Esophagus squamous epithelium (tissue), 5 donors: ENCODE measurements at regions not wholly inside any gene's neighbourhood (a gene's known extent, or its start where the extent isn't known, plus 50 kb on each side); places are given as distances from the start of the nearest gene placed in this dataset.

ENCODE experiments used
- DNase-seq: peaks from one replicate; lab custom pipeline; 2025; lab: John Stamatoyannopoulos, UW
- H3K27ac ChIP-seq, 4 donors: fragments of 200-600 bp; sonication (generic); one replicate each; pipeline ENCODE4 v1.5.1; 2016 to 2019; ENCODE audit warnings: mild to moderate bottlenecking in 1 of 4
- H3K27me3 ChIP-seq, 4 donors: fragments of 200-600 bp; sonication (generic); 1 replicate in 3 of 4; 2 replicates in 1 of 4; pipeline versions ENCODE4 v1.5.1 to v1.6.0; 2017 to 2021; ENCODE audit warnings: antibody characterized with exemption in 1 of 4
- H3K36me3 ChIP-seq, 3 donors: fragments of 200-600 bp; sonication (generic); one replicate each; pipeline ENCODE4 v1.5.1; 2016 to 2019
- H3K4me1 ChIP-seq, 3 donors: fragments of 200-600 bp; sonication (generic); one replicate each; pipeline ENCODE4 v1.5.1; 2017 to 2019
- H3K4me3 ChIP-seq, 4 donors: fragments of 200-600 bp; sonication (generic); 1 replicate in 3 of 4; 2 replicates in 1 of 4; pipeline ENCODE4 v1.5.1; 2016 to 2019; ENCODE audit warnings: mild to moderate bottlenecking in 2 of 4, moderate library complexity in 1 of 4
- H3K9me3 ChIP-seq, 3 donors: fragments of 200-600 bp; sonication (generic); one replicate each; pipeline ENCODE4 v1.5.1; 2016 to 2019
- POLR2A ChIP-seq, 4 donors: fragments of 450-650 bp; IDR thresholded peaks; one replicate each; pipeline ENCODE4 v1.6.1; 2017; ENCODE audit warnings: antibody characterized with exemption in 4 of 4, mild to moderate bottlenecking in 4 of 4, moderate library complexity in 3 of 4
- WGBS, 2 donors: methylation state at CpG; one replicate each; pipeline ENCODE4 v1.1.5; 2018; 5-methylcytosine and 5-hydroxymethylcytosine counted together
- intact Hi-C: fragments of 100-400 bp; cut with DNase I; formaldehyde crosslinking; loops from one replicate; pipeline ENCODE4 v1.15.0; 2022
- TF ChIP-seq, protein P1 (sequence below), 6 experiments: fragments of 450-650 bp in 4 of 6; fragments of 200-600 bp in 2 of 6; sonication (generic) in 2 of 6; IDR thresholded peaks; one replicate each; pipeline ENCODE4 v1.5.1; 2016 to 2019; ENCODE audit warnings: antibody characterized with exemption in 6 of 6, mild to moderate bottlenecking in 4 of 6, moderate library complexity in 4 of 6
- donor health status: DM: yes; HTN: yes; CAD: no.

GRCh38 chr20:60964911-60965310, 287.1 kb upstream of the CDH4 start:
- no peak for DNase-seq
- 71 to 90% methylated on average over 2 to 4 of the region's 4 CpGs for WGBS, 2 donors

DNA sequence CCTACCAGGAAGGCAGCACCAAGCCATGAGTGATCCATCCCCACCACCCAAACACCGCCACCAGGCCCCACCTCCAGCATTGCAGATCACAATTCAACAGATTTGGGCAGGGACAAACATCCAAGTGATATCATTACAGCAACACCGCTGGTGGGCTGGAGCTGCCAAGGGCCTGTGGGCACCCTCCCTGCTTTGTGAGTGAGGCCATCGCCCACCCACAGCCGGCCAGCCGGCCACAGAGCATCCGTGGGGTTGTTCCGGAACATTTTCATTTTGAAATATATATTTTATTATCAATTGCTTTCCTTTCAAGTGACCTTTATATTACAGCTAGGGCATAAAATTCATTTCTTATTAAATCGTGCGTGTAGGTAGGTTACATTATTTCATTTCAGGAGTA, 286.0 kb upstream of the CDH4 start:
- Histone ChIP-seq H3K27me3 (no peaks in the 10 kb centered on the region), H3K9me3 (no peaks in the 10 kb centered on the region), H3K4me3 (no peak overlapping the region), H3K36me3 (no peaks in the 10 kb centered on the region), H3K27ac (no peak overlapping the region), H3K4me1 (no peaks in the 10 kb centered on the region)
- whole genome bisulfite sequencing, 2 donors, result 71 to 81% methylated on average over 9 of the region's 9 CpGs
- intact Hi-C loops, result no loop called here
- no peak for TF ChIP-seq POLR2A (IDR thresholded peaks at IDR 0.05)
- TF ChIP-seq, protein P1, sequence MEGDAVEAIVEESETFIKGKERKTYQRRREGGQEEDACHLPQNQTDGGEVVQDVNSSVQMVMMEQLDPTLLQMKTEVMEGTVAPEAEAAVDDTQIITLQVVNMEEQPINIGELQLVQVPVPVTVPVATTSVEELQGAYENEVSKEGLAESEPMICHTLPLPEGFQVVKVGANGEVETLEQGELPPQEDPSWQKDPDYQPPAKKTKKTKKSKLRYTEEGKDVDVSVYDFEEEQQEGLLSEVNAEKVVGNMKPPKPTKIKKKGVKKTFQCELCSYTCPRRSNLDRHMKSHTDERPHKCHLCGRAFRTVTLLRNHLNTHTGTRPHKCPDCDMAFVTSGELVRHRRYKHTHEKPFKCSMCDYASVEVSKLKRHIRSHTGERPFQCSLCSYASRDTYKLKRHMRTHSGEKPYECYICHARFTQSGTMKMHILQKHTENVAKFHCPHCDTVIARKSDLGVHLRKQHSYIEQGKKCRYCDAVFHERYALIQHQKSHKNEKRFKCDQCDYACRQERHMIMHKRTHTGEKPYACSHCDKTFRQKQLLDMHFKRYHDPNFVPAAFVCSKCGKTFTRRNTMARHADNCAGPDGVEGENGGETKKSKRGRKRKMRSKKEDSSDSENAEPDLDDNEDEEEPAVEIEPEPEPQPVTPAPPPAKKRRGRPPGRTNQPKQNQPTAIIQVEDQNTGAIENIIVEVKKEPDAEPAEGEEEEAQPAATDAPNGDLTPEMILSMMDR (IDR thresholded peaks at IDR 0.05), result no peak
- DNase-seq, result no peak

More at GRCh38 chr20:60964911-60965310, 287.1 kb upstream of the CDH4 start:
- H3K4me1 ChIP-seq, result no peaks in the 10 kb centered on the region
- H3K4me3 ChIP-seq, result no peak overlapping the region
- no peaks in the 10 kb centered on the region for H3K36me3 ChIP-seq
- no peaks in the 10 kb centered on the region for H3K9me3 ChIP-seq
- TF ChIP-seq, protein P1 (IDR thresholded peaks at IDR 0.05), result no peak
- no peak for TF ChIP-seq POLR2A (IDR thresholded peaks at IDR 0.05)
- H3K27ac ChIP-seq, result no peak overlapping the region
- intact Hi-C loops, result no loop called here
- no peaks in the 10 kb centered on the region for H3K27me3 ChIP-seq

DNA sequence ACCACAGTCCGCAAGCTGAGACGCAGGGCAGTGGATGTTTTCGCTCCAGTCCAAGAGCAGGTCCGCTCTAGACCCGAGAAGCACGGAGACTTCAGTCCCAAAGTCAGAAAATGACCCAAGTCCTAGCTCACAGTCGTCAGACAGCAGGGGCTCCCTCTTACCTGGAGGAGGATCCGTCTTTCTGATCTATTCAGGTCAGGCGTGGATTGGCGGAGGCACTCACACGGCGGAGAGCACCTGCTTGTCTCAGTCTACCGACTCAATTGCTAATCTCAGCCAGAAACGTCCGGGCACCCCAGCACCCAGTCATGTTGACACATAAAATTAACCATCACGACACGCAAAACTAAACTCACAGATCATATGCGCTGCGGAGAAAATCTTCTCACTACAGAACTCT, 285.3 kb upstream of the CDH4 start:
- H3K4me3 ChIP-seq, result no peak overlapping the region
- H3K9me3 ChIP-seq, result no peaks in the 10 kb centered on the region
- no peak overlapping the region for H3K27ac ChIP-seq
- H3K27me3 ChIP-seq, result no peaks in the 10 kb centered on the region
- no peak for TF ChIP-seq POLR2A (IDR thresholded peaks at IDR 0.05)
- TF ChIP-seq, protein P1 (IDR thresholded peaks at IDR 0.05), result no peak
- intact Hi-C loops, result no loop called here
- H3K36me3 ChIP-seq, result no peaks in the 10 kb centered on the region
- WGBS, 2 donors, result 86 to 87% methylated on average over 17 to 18 of the region's 19 CpGs
- no peak for DNase-seq
- no peaks in the 10 kb centered on the region for H3K4me1 ChIP-seq

DNA sequence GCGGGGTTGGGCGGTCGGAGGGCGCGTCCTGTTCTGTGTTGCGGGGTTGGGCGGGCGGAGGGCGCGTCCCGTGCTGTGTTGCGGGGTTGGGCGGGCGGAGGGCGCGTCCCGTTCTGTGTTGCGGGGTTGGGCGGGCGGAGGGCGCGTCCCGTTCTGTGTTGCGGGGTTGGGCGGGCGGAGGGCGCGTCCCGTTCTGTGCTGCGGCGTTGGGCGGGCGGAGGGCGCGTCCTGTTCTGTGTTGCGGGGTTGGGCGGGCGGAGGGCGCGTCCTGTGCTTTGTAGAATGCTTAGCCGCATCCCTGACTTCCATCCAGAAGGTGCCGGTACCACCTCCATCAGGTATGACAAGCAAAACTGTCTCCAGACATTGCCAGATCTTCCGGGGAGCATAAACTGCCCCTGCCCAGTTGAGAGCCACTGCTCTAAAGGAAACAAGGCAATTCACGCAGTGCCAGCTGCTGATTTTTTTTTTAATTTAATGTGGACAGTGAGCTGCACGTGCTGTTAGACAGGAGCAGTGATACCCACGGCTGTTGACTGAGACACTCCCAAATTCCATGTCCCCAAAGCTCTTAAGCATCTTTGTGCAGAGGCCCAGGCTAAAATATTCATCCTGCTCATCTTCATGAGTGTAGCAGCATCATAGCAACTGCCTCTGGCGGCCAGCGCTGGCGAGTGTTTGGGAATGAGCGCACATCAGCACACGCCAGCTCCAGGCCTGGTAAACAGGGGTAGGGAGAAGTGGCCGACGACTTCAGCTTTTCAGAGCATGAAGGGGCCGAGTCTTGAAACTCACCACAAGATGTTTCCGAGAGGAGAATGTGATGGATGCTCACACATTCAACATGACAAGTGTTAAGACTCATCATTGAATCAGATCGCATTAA, 284.4 kb upstream of the CDH4 start:
- 87 to 88% methylated on average over 15 to 25 of the region's 56 CpGs for WGBS, 2 donors
- H3K27me3 ChIP-seq, result no peaks in the 10 kb centered on the region
- no peaks in the 10 kb centered on the region for H3K4me1 ChIP-seq
- no peaks in the 10 kb centered on the region for H3K9me3 ChIP-seq
- intact Hi-C loops, result no loop called here
- TF ChIP-seq POLR2A (IDR thresholded peaks at IDR 0.05), result no peak
- no peak overlapping the region for H3K27ac ChIP-seq
- no peak for DNase-seq
- no peak overlapping the region for H3K4me3 ChIP-seq
- no peaks in the 10 kb centered on the region for H3K36me3 ChIP-seq

- H3K27me3 ChIP-seq, result no peaks in the 10 kb centered on the region
- DNase-seq, result no peak
- H3K9me3 ChIP-seq, result no peaks in the 10 kb centered on the region
- 47 to 94% methylated on average over 3 of the region's 7 CpGs for WGBS, 2 donors
- H3K27ac ChIP-seq, result no peak overlapping the region
- intact Hi-C loops, result no loop called here
- TF ChIP-seq POLR2A (IDR thresholded peaks at IDR 0.05), result no peak
- TF ChIP-seq, protein P1 (IDR thresholded peaks at IDR 0.05), result no peak
- no peaks in the 10 kb centered on the region for H3K36me3 ChIP-seq
- H3K4me1 ChIP-seq, result no peaks in the 10 kb centered on the region
- no peak overlapping the region for H3K4me3 ChIP-seq
Observed at GRCh38 chr20:60968853-60969720, 283.0 kb upstream of the CDH4 start.
